SJSA1 (cell line): ENCODE measurements at regions not wholly inside any gene's neighbourhood (a gene's known extent, or its start where the extent isn't known, plus 50 kb on each side); places are given as distances from the start of the nearest gene placed in this dataset.

Experiments
- DNase-seq, 2 experiments: peaks; one replicate each; pipeline ENCODE4 v3.0.0-alpha.2; 2015 to 2020; ENCODE audit warnings: low spot score in 2 of 2, low read depth in 1 of 2
- H3K27ac ChIP-seq: fragments of 250-450 bp; sonication (Bioruptor Pico); 2 replicates; pipeline ENCODE4 v1.5.1; 2020; ENCODE audit warnings: mild to moderate bottlenecking, moderate library complexity
- H3K27me3 ChIP-seq: fragments of 250-450 bp; sonication (Bioruptor Pico); replicated peaks from 2 replicates; pipeline ENCODE4 v1.5.1; 2020; ENCODE audit warnings: mild to moderate bottlenecking, moderate library complexity
- H3K36me3 ChIP-seq: fragments of 250-450 bp; sonication (Bioruptor Pico); 2 replicates; pipeline ENCODE4 v1.5.1; 2020; ENCODE audit warnings: mild to moderate bottlenecking
- H3K4me1 ChIP-seq: fragments of 250-450 bp; sonication (Bioruptor Pico); replicated peaks from 2 replicates; pipeline ENCODE4 v1.6.1; 2021; ENCODE audit warnings: mild to moderate bottlenecking
- H3K4me3 ChIP-seq: fragments of 250-450 bp; sonication (Bioruptor Pico); 2 replicates; pipeline ENCODE4 v1.5.1; 2020; ENCODE audit warnings: mild to moderate bottlenecking
- H3K9me3 ChIP-seq: fragments of 250-450 bp; sonication (Bioruptor Pico); replicated peaks from 2 replicates; pipeline ENCODE4 v1.5.1; 2020; ENCODE audit warnings: mild to moderate bottlenecking

DNA sequence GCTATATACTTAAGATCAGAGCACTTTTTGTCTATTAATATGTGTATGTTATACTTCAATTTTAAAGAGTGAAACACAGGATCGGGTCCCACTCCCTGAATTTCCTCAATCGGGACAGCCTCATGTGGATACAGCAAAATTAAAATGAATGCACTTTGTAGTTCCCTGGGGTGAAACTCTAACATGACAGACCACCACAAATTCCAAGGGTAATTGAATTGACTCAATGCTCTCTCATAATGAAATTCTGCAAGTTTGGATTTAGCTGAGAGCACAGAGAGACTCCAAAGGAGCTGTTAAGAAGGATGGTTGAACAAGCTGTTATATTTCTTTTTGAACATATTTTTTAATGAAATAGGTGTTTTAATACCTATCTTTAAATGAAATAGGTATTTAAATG is 413.6 kb downstream of the GXYLT1 start:
- H3K4me1 ChIP-seq: no peaks in the 10 kb centered on the region
- H3K9me3 ChIP-seq: no peaks in the 10 kb centered on the region
- H3K27me3 ChIP-seq: no peaks in the 10 kb centered on the region
- H3K4me3 ChIP-seq: no peak overlapping the region
- H3K27ac ChIP-seq: no peak overlapping the region
- DNase-seq: no peak
- no peaks in the 10 kb centered on the region for H3K36me3 ChIP-seq

DNA sequence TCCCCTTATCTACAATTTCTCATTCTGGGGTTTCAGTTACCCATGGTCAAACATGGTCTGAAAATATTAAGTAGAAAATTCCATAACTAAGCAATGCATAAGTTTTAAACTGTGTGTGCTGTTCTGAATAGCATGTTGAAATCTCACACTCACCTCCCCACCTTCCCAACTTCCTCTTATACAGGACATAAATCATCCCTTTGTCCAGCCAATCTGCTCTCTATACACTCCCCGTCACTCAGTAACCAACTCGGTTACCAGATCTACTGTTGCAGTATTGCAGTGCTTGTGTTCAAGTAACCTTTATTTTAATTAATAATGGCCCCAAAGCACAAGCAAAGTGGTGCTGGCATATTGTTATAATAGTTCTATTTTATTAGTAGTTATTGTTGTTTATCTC is 420.5 kb downstream of the GXYLT1 start:
- no peak overlapping the region for H3K4me3 ChIP-seq
- H3K9me3 ChIP-seq: no peaks in the 10 kb centered on the region
- no peak overlapping the region for H3K27ac ChIP-seq
- H3K36me3 ChIP-seq: no peaks in the 10 kb centered on the region
- H3K27me3 ChIP-seq: no peaks in the 10 kb centered on the region
- no peaks in the 10 kb centered on the region for H3K4me1 ChIP-seq
- no peak for DNase-seq

- Histone ChIP-seq H3K27ac (no peak overlapping the region), H3K27me3 (no peaks in the 10 kb centered on the region), H3K4me3 (no peak overlapping the region), H3K36me3 (no peaks in the 10 kb centered on the region), H3K4me1 (no peaks in the 10 kb centered on the region), H3K9me3 (no peaks in the 10 kb centered on the region)
- DNase-seq: no peak
These were observed 425.5 kb downstream of the GXYLT1 start for GRCh38 chr12:41719214-41719613.

DNA sequence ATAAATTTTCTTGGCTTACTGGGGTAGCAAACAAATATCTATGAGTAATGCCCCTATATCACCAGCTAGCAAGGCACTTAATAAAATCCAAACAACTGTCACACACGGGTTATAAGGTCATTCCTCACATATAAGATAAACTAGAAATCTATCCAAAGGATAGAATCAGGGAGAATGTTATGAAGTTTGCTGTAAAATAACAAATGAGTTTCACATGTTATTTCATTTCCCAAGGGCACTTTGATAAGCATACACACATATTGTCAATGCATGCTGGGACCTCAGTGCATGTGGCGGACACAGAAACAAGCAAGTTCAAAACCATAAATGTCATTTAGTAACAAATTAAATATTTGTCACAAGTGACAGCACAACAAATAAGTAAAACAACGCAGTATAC is 429.4 kb downstream of the GXYLT1 start:
- Histone ChIP-seq H3K27ac (no peak overlapping the region), H3K9me3 (no peaks in the 10 kb centered on the region), H3K4me1 (no peaks in the 10 kb centered on the region; the same call in 1 of the 2 replicates), H3K27me3 (no peaks in the 10 kb centered on the region), H3K4me3 (no peak overlapping the region), H3K36me3 (no peaks in the 10 kb centered on the region)
- DNase-seq: no peak

- no peak overlapping the region for H3K4me3 ChIP-seq
- H3K27me3 ChIP-seq: no peaks in the 10 kb centered on the region
- H3K27ac ChIP-seq: 0 out of 2 replicates have a peak overlapping the region, but pooled peaks have one; percentile 4
- no peaks in the 10 kb centered on the region for H3K9me3 ChIP-seq
- no peaks in the 10 kb centered on the region; the same call in 1 of the 2 replicates for H3K4me1 ChIP-seq
- DNase-seq: peak in 1 of 2 experiments; percentile 48
- no peaks in the 10 kb centered on the region for H3K36me3 ChIP-seq
These were observed 435.0 kb downstream of the GXYLT1 start for GRCh38 chr12:41709463-41710285.

DNA sequence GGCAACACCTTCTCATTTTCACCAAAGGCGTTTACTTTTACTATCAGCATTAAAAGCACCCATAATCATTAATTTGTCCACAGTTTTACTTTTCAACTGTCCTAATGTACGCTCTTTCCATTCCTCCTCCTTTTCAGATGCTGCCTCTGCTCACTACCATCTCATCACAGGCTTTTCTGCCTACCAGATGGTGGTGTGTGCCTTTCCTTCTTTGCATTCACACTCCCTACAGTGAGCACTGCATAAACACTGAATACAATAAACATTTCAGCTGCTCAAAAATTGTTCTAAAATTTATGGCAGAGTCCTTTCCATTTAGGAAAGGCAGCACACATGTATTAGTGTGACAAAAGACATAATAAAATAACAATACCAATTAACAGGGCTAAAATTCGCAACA is 435.7 kb downstream of the GXYLT1 start:
- Histone ChIP-seq H3K9me3 (no peaks in the 10 kb centered on the region), H3K27me3 (no peaks in the 10 kb centered on the region), H3K27ac (0 out of 2 replicates have a peak overlapping the region, but pooled peaks have one; percentile 4), H3K36me3 (no peaks in the 10 kb centered on the region), H3K4me1 (no peaks in the 10 kb centered on the region; the same call in 1 of the 2 replicates), H3K4me3 (no peak overlapping the region)
- no peak for DNase-seq

GRCh38 chr12:41706376-41706775 is 438.3 kb downstream of the GXYLT1 start:
- Histone ChIP-seq H3K27me3 (no peaks in the 10 kb centered on the region), H3K4me3 (no peak overlapping the region), H3K4me1 (no peaks in the 10 kb centered on the region; the same call in 1 of the 2 replicates), H3K9me3 (no peaks in the 10 kb centered on the region), H3K36me3 (no peaks in the 10 kb centered on the region), H3K27ac (no peak overlapping the region)
- DNase-seq: no peak

- H3K4me1 ChIP-seq: no peaks in the 10 kb centered on the region
- H3K27me3 ChIP-seq: no peaks in the 10 kb centered on the region
These were observed 442.6 kb downstream of the GXYLT1 start for GRCh38 chr12:41701943-41702601.

GRCh38 chr12:41700940-41701339 is 443.7 kb downstream of the GXYLT1 start:
- Histone ChIP-seq H3K4me3 (no peak overlapping the region), H3K27ac (no peak overlapping the region), H3K4me1 (no peaks in the 10 kb centered on the region), H3K27me3 (no peaks in the 10 kb centered on the region), H3K9me3 (no peaks in the 10 kb centered on the region), H3K36me3 (no peaks in the 10 kb centered on the region)
- no peak for DNase-seq

More at GRCh38 chr12:41701943-41702601, 442.6 kb downstream of the GXYLT1 start:
- DNase-seq: peak in 1 of 2 experiments; percentile 5
- H3K9me3 ChIP-seq: no peaks in the 10 kb centered on the region
- H3K4me3 ChIP-seq: no peak overlapping the region
- no peak overlapping the region for H3K27ac ChIP-seq
- no peaks in the 10 kb centered on the region for H3K36me3 ChIP-seq

DNA sequence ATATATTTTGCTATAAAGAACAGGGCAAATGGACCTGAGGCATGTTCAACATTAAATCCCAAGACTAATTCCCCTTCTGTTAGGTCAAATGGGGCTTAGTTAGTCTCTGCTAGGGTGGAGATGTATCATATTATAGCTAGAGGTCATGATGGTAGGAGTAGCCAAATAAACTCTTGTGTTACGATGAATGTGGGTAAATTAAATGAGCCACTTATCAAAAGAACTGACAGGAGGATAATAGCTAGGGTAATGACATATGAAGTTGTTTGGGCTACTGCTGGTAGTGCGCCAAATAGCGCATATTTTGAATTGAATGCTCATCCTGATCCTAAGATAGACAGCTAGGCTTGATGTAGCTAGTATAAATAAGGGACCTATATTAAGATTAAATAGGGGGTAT is 445.0 kb downstream of the GXYLT1 start:
- H3K4me1 ChIP-seq: no peaks in the 10 kb centered on the region
- H3K9me3 ChIP-seq: no peaks in the 10 kb centered on the region
- DNase-seq: no peak
- no peak overlapping the region for H3K4me3 ChIP-seq
- H3K36me3 ChIP-seq: no peaks in the 10 kb centered on the region
- no peaks in the 10 kb centered on the region for H3K27me3 ChIP-seq
- no peak overlapping the region for H3K27ac ChIP-seq

GRCh38 chr12:41697161-41697560 is 447.5 kb downstream of the GXYLT1 start:
- Histone ChIP-seq H3K4me3 (no peak overlapping the region), H3K36me3 (no peaks in the 10 kb centered on the region), H3K27me3 (no peaks in the 10 kb centered on the region), H3K27ac (no peak overlapping the region), H3K9me3 (no peaks in the 10 kb centered on the region), H3K4me1 (no peaks in the 10 kb centered on the region)
- no peak for DNase-seq

GRCh38 chr12:41684997-41685396 is 459.7 kb downstream of the GXYLT1 start:
- no peaks in the 10 kb centered on the region for H3K36me3 ChIP-seq
- DNase-seq: no peak
- no peaks in the 10 kb centered on the region for H3K27me3 ChIP-seq
- no peaks in the 10 kb centered on the region for H3K4me1 ChIP-seq
- H3K9me3 ChIP-seq: no peaks in the 10 kb centered on the region
- H3K27ac ChIP-seq: no peak overlapping the region
- H3K4me3 ChIP-seq: no peak overlapping the region

- Histone ChIP-seq H3K9me3 (no peaks in the 10 kb centered on the region), H3K4me1 (no peaks in the 10 kb centered on the region), H3K27ac (no peak overlapping the region), H3K4me3 (no peak overlapping the region), H3K36me3 (no peaks in the 10 kb centered on the region), H3K27me3 (no peaks in the 10 kb centered on the region)
- no peak for DNase-seq
These were observed 461.0 kb downstream of the GXYLT1 start for GRCh38 chr12:41683513-41684240.

- Histone ChIP-seq H3K27ac (no peak overlapping the region), H3K4me1 (no peaks in the 10 kb centered on the region)
- no peak for DNase-seq
These were observed 461.7 kb downstream of the GXYLT1 start for GRCh38 chr12:41683023-41683422.

More at GRCh38 chr12:41683023-41683422, 461.7 kb downstream of the GXYLT1 start:
- Histone ChIP-seq H3K9me3 (no peaks in the 10 kb centered on the region), H3K36me3 (no peaks in the 10 kb centered on the region), H3K27me3 (no peaks in the 10 kb centered on the region), H3K4me3 (no peak overlapping the region)
